ENCODE measurements at regions not wholly inside any gene's neighbourhood (a gene's known extent, or its start where the extent isn't known, plus 50 kb on each side); places are given as distances from the start of the nearest gene placed in this dataset.

GRCh38 chr20:4303136-4303535 is 54.0 kb upstream of the ADRA1D start:
- no peak overlapping the region for H3K4me3 ChIP-seq (ENCODE audit: low read depth, low read length)
- no peak overlapping the region for H3K9ac ChIP-seq (ENCODE audit: low read depth, low read length)
- H3K27ac ChIP-seq (ENCODE audit: low read depth, low read length), result no peak overlapping the region
- no peaks in the 10 kb centered on the region for H3K36me3 ChIP-seq (ENCODE audit: control insufficient read depth, insufficient read depth, low read length)
- H3K27me3 ChIP-seq (ENCODE audit: control insufficient read depth, insufficient read depth, low read length), result no peaks in the 10 kb centered on the region
- no peaks in the 10 kb centered on the region for H3K9me3 ChIP-seq (ENCODE audit: control insufficient read depth, insufficient read depth, low read length)
- no peaks in the 10 kb centered on the region for H3K4me1 ChIP-seq (ENCODE audit: control insufficient read depth, insufficient read depth, low read length)

- Histone ChIP-seq H3K9ac (ENCODE audit: low read depth, low read length) (no peak overlapping the region), H3K27ac (ENCODE audit: low read depth, low read length) (no peak overlapping the region), H3K9me3 (ENCODE audit: control insufficient read depth, insufficient read depth, low read length) (no peaks in the 10 kb centered on the region), H3K4me1 (ENCODE audit: control insufficient read depth, insufficient read depth, low read length) (no peaks in the 10 kb centered on the region), H3K4me3 (ENCODE audit: low read depth, low read length) (no peak overlapping the region), H3K36me3 (ENCODE audit: control insufficient read depth, insufficient read depth, low read length) (no peaks in the 10 kb centered on the region), H3K27me3 (ENCODE audit: control insufficient read depth, insufficient read depth, low read length) (no peaks in the 10 kb centered on the region)
These were observed 51.8 kb upstream of the ADRA1D start for GRCh38 chr20:4300921-4301320.

GRCh38 chr20:4300401-4300800 is 51.3 kb upstream of the ADRA1D start:
- no peak overlapping the region for H3K9ac ChIP-seq (ENCODE audit: low read depth, low read length)
- H3K4me3 ChIP-seq (ENCODE audit: low read depth, low read length), result no peak overlapping the region
- no peaks in the 10 kb centered on the region for H3K27me3 ChIP-seq (ENCODE audit: control insufficient read depth, insufficient read depth, low read length)
- H3K36me3 ChIP-seq (ENCODE audit: control insufficient read depth, insufficient read depth, low read length), result no peaks in the 10 kb centered on the region
- H3K4me1 ChIP-seq (ENCODE audit: control insufficient read depth, insufficient read depth, low read length), result no peaks in the 10 kb centered on the region
- no peak overlapping the region for H3K27ac ChIP-seq (ENCODE audit: low read depth, low read length)
- H3K9me3 ChIP-seq (ENCODE audit: control insufficient read depth, insufficient read depth, low read length), result no peaks in the 10 kb centered on the region

GRCh38 chr20:4299773-4300172 is 50.7 kb upstream of the ADRA1D start:
- H3K27ac ChIP-seq (ENCODE audit: low read depth, low read length), result no peak overlapping the region
- H3K9ac ChIP-seq (ENCODE audit: low read depth, low read length), result no peak overlapping the region
- no peaks in the 10 kb centered on the region for H3K4me1 ChIP-seq (ENCODE audit: control insufficient read depth, insufficient read depth, low read length)
- no peaks in the 10 kb centered on the region for H3K27me3 ChIP-seq (ENCODE audit: control insufficient read depth, insufficient read depth, low read length)
- H3K9me3 ChIP-seq (ENCODE audit: control insufficient read depth, insufficient read depth, low read length), result no peaks in the 10 kb centered on the region
- no peaks in the 10 kb centered on the region for H3K36me3 ChIP-seq (ENCODE audit: control insufficient read depth, insufficient read depth, low read length)
- H3K4me3 ChIP-seq (ENCODE audit: low read depth, low read length), result no peak overlapping the region

- no peaks in the 10 kb centered on the region for H3K4me1 ChIP-seq (ENCODE audit: control insufficient read depth, insufficient read depth, low read length)
- no peaks in the 10 kb centered on the region for H3K27me3 ChIP-seq (ENCODE audit: control insufficient read depth, insufficient read depth, low read length)
- no peaks in the 10 kb centered on the region for H3K9me3 ChIP-seq (ENCODE audit: control insufficient read depth, insufficient read depth, low read length)
- no peak overlapping the region for H3K4me3 ChIP-seq (ENCODE audit: low read depth, low read length)
- no peak overlapping the region for H3K9ac ChIP-seq (ENCODE audit: low read depth, low read length)
- H3K36me3 ChIP-seq (ENCODE audit: control insufficient read depth, insufficient read depth, low read length), result no peaks in the 10 kb centered on the region
- H3K27ac ChIP-seq (ENCODE audit: low read depth, low read length), result no peak overlapping the region
These were observed 50.1 kb upstream of the ADRA1D start for GRCh38 chr20:4299216-4299615.
